ENCODE measurements at regions not wholly inside any gene's neighbourhood (a gene's known extent, or its start where the extent isn't known, plus 50 kb on each side); places are given as distances from the start of the nearest gene placed in this dataset.

DNA sequence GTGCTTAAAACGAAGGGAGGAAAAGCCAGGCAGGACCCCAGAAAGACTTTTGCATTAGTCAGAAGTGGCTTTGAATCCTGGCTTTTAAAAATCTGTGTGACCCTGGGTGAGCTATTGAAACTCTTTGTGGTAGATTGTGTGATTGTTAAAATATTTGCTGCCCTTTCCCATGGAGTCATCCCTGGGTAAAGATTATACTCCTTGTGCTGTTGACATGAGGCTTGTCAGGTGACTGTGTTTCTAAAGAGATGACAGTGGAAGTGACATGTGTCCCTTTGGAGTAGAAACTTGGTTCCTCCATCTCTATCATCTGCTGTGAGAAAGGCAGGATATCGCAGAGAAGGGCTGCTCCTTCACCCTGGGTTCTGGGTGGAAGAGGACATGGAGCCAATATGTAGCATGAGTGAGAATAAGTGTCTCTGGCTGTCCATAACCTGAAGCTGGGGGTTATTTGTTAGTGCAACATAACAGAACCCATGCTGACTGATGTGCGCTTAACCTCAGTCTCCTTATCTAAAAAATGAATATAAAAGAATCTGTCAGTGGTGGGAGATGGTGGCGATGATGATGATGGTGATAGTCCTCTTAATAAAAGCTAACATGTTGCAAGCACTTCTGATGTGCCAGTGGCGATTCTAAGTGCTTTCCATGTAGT lies 187.6 kb downstream of the RHOU start:
- DNase-seq (ENCODE audit: low read depth): no peak

DNA sequence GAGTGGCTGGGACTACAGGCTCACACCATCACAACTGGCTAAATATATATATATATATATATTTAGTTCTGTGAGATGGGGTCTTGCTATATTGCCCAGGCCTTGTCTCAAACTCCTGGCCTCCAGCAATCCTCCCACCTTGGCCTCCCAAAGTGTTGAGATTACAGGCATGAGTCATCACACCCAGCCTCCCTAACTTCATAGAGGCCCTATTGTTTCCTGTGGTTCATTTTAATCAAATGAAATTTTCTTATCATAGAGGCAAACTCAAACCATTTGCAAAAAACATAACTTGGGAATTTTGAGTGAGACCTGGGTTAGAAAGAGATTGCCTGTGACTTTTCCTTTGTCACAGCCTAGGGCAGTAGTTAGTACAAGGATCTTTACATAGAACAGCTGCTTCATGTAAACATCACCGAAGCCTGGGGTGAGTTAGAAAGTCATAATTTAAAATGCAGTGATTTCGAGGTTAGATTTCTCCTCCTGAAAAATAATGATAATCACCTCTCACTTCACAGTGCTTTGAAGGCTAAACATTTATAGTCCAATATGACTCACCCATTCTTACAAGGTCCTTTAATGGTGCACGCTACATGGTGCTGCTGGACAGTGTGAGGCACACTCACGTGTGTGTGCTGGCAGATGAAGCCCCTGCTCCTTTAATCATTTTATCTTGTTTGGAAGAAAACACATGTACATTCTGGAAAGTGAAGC lies 188.9 kb downstream of the RHOU start:
- no peak for DNase-seq (ENCODE audit: low read depth)

DNA sequence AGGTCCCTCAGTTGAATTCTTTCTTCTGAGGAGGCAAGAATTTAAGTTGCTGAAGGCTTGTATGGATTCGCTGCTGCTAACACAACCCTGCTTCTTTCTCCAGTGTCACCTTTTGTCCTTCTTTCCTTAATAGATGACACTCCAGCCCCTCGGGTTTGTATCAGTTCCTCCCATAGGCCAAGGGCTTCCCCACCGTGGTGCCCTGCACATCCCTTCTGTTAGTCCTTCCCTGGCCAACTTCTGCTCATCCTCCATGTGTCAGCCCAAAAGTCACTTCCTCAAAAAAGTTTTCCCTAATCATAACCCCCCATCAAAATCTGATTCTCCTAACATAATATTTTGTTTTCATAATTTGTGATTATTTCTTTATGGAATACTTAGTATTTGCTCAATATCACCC lies 190.4 kb downstream of the RHOU start:
- no peak for DNase-seq (ENCODE audit: low read depth)

DNA sequence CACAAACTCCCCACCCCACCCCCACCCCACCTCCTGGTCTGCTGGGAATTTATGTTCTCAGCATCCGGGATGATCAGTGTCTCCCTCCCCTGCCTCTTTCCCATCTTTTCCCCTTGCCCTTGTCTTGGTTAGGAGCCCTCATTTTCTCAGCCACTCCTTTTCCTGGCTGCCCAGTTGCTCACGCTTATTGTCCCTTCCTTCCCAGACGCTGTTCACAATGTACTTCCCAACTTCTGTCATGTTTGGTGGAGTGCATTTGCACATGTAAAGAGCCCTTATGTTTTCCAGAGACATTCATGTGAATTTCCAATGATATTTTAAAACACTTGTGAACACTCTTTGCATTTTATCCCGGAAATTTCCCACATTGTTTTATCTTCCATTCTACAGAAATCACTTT lies 192.1 kb downstream of the RHOU start:
- no peak for DNase-seq (ENCODE audit: low read depth)

DNA sequence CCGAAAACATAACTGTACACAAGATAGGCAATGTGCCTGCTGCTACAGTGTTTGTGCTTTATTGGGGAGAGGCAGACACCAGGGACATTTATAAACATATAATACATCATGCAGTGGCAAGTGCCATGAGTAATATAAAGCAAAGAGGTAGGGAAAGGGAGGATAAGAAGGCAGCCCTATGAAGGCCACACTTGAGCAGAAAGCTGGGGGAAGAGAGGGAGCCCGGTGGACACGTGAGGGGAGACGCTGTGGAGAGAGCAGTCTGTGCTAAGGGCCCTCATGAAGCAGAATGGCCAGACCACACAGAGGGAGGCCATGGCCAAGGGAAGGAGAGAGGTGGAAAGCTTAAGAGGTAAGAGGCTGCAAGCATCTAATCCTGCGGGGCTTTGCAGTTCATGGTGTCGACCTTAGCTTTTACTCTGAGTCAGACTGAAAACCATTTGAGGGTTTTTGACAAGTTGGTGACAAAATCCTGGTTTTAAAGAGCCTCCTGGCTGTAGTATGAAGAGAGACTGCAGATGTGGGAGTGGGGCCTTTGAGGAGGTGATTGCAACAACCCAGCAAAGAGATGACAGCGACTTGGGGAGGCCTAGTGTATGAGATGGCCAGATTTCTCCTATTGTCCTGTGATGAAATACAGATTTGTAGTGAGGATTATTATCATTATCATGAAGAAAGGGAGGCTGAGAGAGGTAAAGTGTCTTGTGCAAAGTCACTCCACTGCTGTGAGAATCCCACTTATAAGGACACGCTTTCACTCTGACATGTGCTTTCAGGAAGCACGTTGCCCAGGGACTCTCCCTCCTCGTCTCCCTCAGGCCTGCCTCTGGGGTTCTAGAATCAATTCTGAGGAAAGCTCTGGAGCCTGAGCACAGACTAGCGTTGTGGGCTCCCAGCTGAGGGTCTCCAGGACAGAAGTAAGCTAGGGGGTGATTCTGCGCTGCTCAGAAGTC lies 192.9 kb downstream of the RHOU start:
- no peak for DNase-seq (ENCODE audit: low read depth)

DNA sequence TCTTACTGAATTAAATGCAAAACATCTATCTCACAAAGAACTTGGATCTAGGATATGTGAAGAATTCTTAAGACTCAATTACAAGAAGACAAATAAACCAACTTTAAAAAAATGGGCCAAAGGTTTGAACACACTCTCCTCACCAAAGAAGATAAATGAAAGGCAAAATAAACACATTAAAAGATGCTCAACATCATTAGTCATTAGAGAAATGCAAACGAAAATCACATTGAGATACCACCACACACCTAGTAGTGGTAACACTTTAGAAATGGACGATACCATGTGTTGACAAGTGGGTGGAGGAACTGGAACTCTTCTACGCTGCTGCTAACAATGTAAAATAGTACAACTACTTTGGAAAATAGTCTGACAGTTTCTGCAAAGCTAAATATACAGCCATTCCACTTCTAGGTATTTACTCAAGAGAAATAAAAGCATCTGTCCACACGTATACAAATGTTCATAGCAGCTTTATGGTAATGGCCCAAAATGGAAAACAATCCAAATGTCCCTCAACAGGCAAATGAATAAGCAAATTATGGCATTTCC lies 194.3 kb downstream of the RHOU start:
- no peak for DNase-seq (ENCODE audit: low read depth)

DNA sequence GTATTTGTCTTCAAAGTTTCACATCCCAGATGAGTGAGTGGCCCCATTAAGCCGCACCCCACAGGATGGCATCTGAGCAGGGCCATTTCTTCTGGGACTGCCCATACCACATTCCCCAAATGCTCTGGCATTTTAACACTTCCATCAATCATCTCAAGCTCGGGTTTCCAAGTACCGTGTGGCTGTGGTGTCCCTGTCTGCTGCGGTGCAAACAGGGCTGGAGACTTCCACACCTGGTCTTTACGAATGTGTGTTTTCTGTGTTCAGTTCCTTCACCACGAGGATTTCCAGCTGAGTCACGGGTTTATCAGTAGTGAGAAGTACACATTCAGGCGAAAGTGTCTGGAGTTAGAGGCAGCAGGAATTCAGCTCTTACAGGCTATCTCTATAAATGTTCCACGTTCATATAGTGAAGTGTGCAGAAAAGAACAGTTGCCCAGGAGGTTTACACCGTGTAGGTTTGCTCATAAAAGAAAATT lies 195.2 kb downstream of the RHOU start:
- no peak for DNase-seq (ENCODE audit: low read depth)

DNA sequence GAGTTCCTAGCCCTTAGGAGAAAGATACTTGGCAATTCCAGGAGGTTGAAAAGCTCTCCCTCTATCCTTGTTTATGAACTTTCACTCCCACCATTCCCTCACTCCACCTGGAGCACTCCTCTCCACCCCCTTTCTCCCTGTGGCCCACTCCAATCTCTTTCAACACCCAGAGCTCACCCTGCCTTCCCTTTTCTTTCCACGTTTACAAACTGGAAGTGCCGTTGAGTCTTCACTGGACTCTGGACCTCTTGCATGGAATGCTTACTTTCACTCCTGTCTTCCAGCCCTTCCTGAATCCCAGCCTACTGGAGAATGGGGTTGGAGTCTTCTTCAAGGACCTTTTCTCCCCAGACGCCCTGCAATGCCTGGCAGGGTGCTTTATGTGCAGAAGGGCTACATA lies 198.5 kb downstream of the RHOU start:
- no peak for DNase-seq (ENCODE audit: low read depth)

DNA sequence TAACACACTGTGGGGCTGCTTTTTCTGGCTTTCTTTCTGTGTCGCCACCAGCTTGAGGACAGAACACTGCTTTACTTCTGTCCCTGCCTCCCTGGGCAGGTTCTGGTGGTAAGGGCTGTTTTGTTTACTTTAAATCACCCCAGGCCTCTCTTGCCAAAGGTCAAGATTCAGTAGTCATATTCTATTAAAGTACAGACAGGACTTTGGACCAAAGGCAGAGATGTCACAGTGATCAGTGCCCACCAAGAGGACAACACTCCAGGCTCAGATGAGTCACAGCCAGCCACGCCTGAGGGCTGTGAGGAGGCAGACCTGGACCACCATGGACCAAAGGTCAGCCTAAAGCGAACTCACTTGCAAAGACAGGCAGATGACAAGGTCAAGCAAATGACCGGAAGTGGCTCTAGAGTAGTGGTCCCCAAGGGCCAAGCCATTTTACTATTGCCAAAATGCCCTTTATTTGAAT lies 200.0 kb downstream of the RHOU start:
- DNase-seq (ENCODE audit: low read depth): no peak

DNA sequence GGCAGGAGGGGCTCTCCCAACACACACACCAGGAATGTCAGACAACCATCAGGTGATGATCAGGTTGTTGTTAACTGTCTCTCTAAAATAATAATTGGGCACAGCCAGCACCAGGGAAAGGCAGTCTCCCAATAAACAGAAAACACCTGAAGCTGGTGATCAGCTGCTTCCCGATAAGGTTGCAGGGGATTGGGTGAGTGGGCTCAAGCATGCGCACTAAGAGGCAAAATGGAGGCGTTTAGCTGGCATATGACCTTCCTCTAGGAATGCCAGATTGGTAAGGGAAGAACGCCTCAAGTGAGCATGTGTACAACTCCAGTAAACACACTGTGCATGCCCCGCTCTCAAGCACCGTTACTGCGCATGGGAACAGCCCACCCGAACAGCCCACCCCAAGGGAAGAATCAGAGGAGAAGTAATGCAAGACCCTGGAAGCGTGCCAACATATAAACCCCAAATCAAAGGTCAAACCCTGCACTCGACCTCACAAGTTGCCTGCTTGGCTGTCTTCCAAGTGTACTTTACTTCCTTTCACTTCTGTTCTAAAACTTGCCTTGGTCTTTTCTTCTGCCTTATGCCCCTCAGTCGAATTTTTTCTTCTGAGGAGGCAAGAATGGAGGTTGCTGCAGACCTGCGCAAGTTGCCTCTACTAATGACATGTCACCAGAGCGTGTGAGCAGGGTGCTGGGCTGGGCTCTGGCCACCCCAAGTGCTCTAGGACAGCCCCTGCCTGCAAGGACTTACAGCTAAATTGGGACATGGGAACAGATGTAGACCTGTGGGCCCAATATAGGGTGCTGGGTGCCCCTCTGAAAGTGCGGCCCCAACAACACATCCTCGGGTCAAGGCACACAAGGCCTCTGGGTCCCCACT lies 200.8 kb downstream of the RHOU start:
- no peak for DNase-seq (ENCODE audit: low read depth)

DNA sequence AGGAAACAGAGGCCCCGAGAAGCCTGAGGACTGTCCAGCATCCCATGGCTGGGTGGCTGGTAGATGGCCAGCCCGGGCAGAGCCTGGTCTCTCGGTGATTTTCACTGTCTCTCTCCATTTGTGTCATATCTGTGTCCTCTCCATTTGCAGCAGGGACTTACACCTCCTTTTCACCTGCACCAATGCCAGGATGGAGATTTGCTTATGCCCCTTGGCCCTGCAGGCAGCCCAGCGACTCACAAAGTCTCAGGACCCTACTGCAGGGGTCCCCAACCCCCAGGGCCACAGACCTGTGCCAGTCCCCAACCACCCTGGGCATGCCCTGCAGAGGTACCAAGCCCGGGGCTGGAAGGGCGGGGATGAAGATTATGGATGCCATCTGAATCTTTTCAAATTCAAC lies 201.6 kb downstream of the RHOU start:
- no peak for DNase-seq (ENCODE audit: low read depth)

DNA sequence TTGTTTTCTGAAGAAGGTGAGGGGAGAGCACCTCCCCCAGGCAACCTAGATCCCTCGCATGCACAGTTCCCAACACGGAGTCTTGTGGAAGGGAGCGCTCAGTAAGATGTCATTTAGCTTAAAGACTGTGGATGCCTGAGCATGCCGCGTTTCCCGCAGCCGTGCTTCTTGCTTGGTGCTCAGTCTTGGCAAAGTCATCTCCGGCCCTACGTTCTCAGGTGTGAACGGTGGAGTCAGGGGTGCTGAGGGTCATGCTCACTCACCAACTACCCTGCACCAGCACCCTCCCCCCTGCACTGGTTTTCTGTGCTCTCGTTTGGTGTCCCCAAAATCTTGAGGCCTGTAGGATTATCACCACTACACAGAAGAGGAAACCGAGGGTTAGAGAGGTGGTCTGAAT lies 202.1 kb downstream of the RHOU start:
- no peak for DNase-seq (ENCODE audit: low read depth)

DNA sequence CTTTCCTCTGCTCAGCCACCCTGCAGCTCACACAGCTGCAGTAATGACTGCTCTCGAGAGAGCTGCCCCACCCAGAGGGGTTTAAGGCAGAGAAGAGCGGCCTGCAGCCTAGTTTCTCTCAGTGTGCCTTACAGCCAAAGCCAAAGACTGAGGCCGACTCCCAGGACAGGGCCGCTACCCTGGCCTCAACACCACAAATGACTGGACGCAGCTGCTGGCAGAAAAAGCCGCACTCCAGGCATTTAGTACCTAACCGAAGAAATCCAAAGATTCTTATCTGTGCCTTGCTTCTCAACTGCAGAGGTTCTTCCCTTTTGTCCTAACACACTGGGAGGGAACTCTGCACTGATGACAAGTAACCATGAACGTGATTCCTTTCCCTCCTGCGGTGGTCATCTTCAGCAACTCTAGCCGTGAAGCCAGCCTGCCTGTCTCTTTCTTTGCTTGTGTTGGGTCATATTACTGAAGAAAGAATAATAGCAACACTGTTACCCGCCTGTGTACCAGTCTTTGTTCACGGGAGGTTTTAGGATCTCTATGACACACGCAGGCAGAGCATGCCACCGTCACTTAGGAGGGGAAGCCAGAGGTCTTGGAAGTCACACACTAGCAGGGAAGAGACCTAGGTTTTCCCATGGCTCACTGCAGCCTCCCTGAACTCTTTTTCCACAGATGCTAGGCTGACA lies 202.7 kb downstream of the RHOU start:
- no peak for DNase-seq (ENCODE audit: low read depth)

DNA sequence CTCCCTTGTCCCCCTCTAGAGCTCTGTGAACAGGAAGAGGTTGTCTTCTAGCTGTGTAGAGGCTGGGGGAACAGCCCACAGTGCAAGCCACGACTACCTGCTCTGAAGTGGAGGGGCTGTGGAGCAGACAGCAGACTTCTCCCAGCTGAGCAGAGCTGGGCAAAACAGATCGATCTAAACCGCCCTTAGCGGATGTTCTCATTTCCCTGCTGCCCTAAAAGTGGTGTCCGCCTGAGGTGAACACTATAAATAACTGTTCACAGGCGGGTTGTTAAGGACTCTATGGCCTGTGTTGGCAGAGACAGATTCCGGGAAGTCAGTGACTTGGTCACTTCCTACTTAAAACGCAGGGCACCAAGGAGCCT lies 203.2 kb downstream of the RHOU start:
- no peak for DNase-seq (ENCODE audit: low read depth)

DNA sequence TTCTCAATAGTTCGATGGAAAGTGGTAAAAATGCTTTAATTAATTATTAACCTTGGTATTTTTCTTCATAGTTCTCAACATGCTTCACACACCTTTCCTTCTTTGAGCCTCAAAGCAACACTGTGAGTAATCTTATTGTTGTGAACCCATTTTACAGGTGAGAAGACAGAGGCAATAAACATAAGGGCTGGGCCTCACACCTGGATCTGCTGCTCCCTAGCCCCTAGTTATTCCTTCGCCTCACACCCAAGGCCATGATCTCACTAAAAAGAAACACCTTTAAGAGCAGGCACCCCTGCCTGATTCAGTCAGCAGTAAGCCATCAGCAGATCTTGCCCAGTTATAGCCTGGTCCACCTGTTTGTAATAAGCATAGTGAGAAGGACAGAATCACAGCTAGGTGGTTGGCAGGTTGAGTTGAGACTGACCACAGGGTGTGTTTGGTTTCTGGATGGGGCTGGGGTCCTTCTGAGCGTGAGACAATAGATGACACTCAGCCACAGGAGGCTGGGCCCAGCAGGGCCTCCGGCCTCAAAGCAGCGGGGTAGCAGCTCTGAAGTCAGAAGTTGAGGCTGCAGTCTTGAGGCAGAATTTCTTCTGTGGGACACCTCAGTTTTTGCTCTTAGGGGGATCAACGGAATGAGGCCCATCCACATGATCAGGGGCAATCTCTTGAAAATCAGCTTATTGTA lies 203.9 kb downstream of the RHOU start:
- no peak for DNase-seq (ENCODE audit: low read depth)

DNA sequence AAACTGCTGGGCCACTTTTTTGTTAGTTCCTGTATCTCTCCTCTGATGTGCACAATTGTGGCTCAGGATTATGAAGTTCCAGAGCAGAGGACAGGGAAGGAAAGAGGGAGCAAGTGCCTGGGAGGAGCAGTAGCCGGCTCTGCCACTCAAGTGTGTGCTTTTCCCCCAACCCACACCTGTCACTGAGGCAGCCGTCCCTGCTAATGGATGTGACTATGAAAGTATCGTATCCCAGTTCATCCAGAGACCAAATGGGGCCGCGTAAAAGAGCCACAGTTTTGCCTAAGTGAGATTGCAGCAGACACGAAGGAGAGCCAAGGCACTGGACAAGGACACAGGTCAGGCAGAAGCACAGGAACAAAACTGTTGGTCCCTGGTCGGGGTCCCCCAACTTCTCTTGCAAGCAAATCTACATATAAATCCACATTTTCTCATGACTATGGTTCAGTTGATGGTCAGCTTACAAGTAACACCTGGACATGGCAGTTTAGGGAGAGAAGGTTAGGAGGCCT lies 204.7 kb downstream of the RHOU start:
- DNase-seq (ENCODE audit: low read depth): no peak

DNA sequence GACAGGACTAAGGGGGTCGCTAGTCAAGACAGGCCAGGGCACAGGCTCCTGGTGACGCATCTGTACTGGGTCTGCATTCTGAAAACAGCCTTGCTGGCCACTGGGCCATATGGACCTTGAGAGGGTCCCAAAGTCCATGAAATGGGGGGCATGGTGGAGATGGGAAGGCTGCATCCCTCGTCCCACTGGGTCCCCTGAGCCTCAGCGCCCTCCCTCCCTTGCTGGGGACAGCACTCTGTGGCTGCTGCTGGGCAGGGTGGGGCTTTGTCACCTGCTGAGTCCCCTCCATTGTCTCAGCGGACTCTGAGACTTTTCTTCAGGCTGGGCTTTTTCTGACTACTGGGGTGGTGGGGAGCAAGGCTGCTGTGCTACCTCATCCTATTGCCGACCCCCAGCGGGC lies 205.2 kb downstream of the RHOU start:
- no peak for DNase-seq (ENCODE audit: low read depth)

DNA sequence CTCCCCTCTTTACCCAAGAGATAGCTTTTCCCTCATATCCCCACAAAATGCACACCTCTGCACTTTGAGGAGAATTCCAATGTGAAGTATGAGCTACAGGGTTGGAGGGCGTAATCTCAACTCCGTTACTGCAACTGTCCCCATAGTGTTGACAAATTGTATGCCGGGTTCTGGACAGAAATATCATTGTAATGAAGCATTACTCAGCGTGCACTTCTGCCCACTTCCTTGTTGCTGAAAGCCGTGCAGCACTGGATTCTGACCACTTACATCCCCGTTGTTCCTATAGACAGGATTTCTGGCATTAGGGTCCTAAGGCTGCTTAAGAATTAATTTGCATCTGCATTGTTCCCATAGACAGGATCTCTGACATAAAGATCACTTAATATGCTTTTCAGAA lies 205.6 kb downstream of the RHOU start:
- no peak for DNase-seq (ENCODE audit: low read depth)

DNA sequence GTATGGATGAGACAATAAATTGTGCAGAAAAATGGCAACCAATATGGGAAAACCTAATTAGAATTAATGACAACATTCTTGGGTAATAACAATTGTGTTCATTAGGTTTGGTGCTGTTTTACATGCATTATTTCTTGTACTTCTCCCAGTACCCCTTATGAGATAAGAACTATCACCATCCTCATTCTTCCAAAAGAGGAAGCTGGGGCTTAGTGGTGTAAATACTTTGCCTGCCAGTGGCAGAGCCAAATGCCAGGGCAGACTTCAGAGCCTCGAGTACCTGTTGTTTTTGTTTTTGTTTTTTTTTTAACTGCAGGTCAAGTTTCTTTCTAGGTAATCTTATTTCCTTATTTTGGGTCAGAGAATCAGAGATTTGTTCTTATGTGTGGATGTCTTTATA lies 206.4 kb downstream of the RHOU start:
- DNase-seq (ENCODE audit: low read depth): no peak

DNA sequence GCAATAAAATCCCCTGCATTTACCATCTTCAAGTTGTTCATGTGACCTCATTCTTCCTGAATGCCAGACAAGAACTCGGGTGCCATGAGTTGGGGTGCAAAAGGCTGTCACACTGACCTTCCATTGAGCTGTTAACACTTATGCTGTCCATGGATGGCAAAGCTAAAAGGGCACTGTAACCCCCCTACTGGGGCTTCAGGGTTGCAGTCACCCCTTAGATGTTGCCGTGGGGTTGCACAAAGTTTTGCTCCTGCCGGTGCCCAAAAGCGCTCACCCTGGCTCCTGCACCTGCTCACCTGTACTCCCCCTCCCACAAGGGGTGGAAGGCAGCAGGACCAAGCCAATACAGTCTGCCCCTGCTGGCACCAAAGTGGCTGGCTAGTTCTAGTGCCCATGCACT lies 208.2 kb downstream of the RHOU start:
- no peak for DNase-seq (ENCODE audit: low read depth)
